NCI-H1694 (cell line): ENCODE measurements at regions not wholly inside any gene's neighbourhood (a gene's known extent, or its start where the extent isn't known, plus 50 kb on each side); places are given as distances from the start of the nearest gene placed in this dataset.
"Not testable (repeated sequence)": the region's sequence is repeated elsewhere in the genome, so short reads cannot be mapped to it uniquely, and the experiment has no call there.

Experiments
- DNase-seq: peaks from one replicate; lab custom pipeline; 2025; lab: John Stamatoyannopoulos, UW

- DNase-seq = no peak
Observed at GRCh38 chr4:163077680-163078079, 89.0 kb downstream of the NAF1 start.

- no peak for DNase-seq
Observed at GRCh38 chr4:163072222-163072621, 94.5 kb downstream of the NAF1 start.

- DNase-seq = no peak
Observed at GRCh38 chr4:163071308-163071707, 95.4 kb downstream of the NAF1 start.

GRCh38 chr4:163070023-163070422, 96.7 kb downstream of the NAF1 start:
- DNase-seq = no peak

GRCh38 chr4:163063891-163064290, 102.8 kb downstream of the NAF1 start:
- no peak for DNase-seq

- DNase-seq = no peak
Observed at GRCh38 chr4:163048447-163048846, 118.2 kb downstream of the NAF1 start.

- no peak for DNase-seq
Observed at GRCh38 chr4:163042306-163042705, 124.4 kb downstream of the NAF1 start.

- DNase-seq = no peak
Observed at GRCh38 chr4:163017135-163017534, 149.6 kb downstream of the NAF1 start.

- DNase-seq = no peak
Observed at GRCh38 chr4:163012816-163013215, 153.9 kb downstream of the NAF1 start.

- no peak for DNase-seq
Observed at GRCh38 chr4:163003979-163004378, 162.7 kb downstream of the NAF1 start.

GRCh38 chr4:162988530-162988929, 178.2 kb downstream of the NAF1 start:
- no peak for DNase-seq

- DNase-seq = no peak
Observed at GRCh38 chr4:162985131-162985530, 181.6 kb downstream of the NAF1 start.

- DNase-seq = no peak
Observed at GRCh38 chr4:162984621-162985020, 182.1 kb downstream of the NAF1 start.

GRCh38 chr4:162981823-162982222, 184.9 kb downstream of the NAF1 start:
- DNase-seq = no peak

- no peak for DNase-seq
Observed at GRCh38 chr4:162978398-162978797, 188.3 kb downstream of the NAF1 start.

GRCh38 chr4:162977788-162978187, 188.9 kb downstream of the NAF1 start:
- DNase-seq = no peak

GRCh38 chr4:162972661-162973330, 193.9 kb downstream of the NAF1 start:
- no peak for DNase-seq

GRCh38 chr4:162969194-162969593, 197.5 kb downstream of the NAF1 start:
- DNase-seq = no peak

- not testable (repeated sequence) for DNase-seq
Observed at GRCh38 chr4:162965978-162966377, 200.7 kb downstream of the NAF1 start.

GRCh38 chr4:162959046-162959445, 207.6 kb downstream of the NAF1 start:
- no peak for DNase-seq

GRCh38 chr4:162957521-162958143, 209.1 kb downstream of the NAF1 start:
- DNase-seq = no peak

- DNase-seq = no peak
Observed at GRCh38 chr4:162954976-162955375, 211.7 kb downstream of the NAF1 start.

GRCh38 chr4:162952232-162952631, 214.5 kb downstream of the NAF1 start:
- no peak for DNase-seq

- DNase-seq = no peak
Observed at GRCh38 chr4:162945713-162946112, 221.0 kb downstream of the NAF1 start.
